Choroid plexus epithelial cell (primary cell): ENCODE measurements at regions not wholly inside any gene's neighbourhood (a gene's known extent, or its start where the extent isn't known, plus 50 kb on each side); places are given as distances from the start of the nearest gene placed in this dataset.

Experiments used
- DNase-seq: peaks from one replicate; pipeline ENCODE4 v3.0.0-alpha.2; 2010; ENCODE audit warnings: low read depth
- H3K4me3 ChIP-seq: 2 replicates; pipeline ENCODE4 v1.5.1; 2011; ENCODE audit warnings: low read depth, mild to moderate bottlenecking, control low read depth, low read length, moderate library complexity
- CTCF ChIP-seq: conservative IDR thresholded peaks from 2 replicates; pipeline ENCODE4 v1.5.1; 2011; ENCODE audit warnings: low read depth, mild to moderate bottlenecking, control low read depth, inconsistent platforms, low read length, moderate library complexity

- no peak overlapping the region for H3K4me3 ChIP-seq
- no peak for DNase-seq
- no peak for TF ChIP-seq CTCF
Observed at GRCh38 chr5:165877475-165877874, 2372.1 kb downstream of the MAT2B start.

GRCh38 chr5:165881259-165881658 lies 2375.8 kb downstream of the MAT2B start:
- TF ChIP-seq CTCF: no peak
- H3K4me3 ChIP-seq: no peak overlapping the region
- no peak for DNase-seq

- DNase-seq: no peak
- H3K4me3 ChIP-seq: no peak overlapping the region
- TF ChIP-seq CTCF: no peak
Observed at GRCh38 chr5:165882099-165882498, 2376.7 kb downstream of the MAT2B start.

- TF ChIP-seq CTCF: no peak
- no peak for DNase-seq
- H3K4me3 ChIP-seq: no peak overlapping the region
Observed at GRCh38 chr5:165885623-165886350, 2380.4 kb downstream of the MAT2B start.

- H3K4me3 ChIP-seq: no peak overlapping the region
- TF ChIP-seq CTCF: no peak
- no peak for DNase-seq
Observed at GRCh38 chr5:165887147-165887546, 2381.7 kb downstream of the MAT2B start.

GRCh38 chr5:165892383-165892782 lies 2387.0 kb downstream of the MAT2B start:
- DNase-seq: no peak
- H3K4me3 ChIP-seq: no peak overlapping the region
- no peak for TF ChIP-seq CTCF

GRCh38 chr5:165894916-165895315 lies 2389.5 kb downstream of the MAT2B start:
- DNase-seq: no peak
- no peak for TF ChIP-seq CTCF
- no peak overlapping the region for H3K4me3 ChIP-seq
